ENCODE measurements at regions not wholly inside any gene's neighbourhood (a gene's known extent, or its start where the extent isn't known, plus 50 kb on each side); places are given as distances from the start of the nearest gene placed in this dataset.

DNA sequence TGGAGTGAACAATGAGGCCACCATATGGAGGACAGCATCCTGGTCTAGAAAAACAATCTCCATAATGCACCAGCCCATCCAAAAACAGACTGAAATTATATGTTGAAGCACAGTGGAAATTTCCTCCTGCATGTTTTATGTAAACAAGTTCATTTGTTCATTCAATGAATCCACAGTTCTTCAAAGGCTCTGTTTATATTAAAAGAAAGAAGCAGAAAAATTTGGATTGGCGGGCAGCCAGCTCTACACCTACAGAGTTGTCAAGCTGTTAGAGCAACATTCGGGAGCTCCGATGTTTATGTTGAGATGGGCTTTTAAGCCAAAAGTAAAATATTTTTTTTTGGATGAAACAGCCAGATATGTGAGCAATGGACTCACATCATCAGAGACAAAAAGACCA is 395.3 kb upstream of the SULF2 start:
- WGBS = 39% methylated on average over 3 of the region's 3 CpGs
- Histone ChIP-seq H3K4me3 (no peak overlapping the region), H3K27me3 (no peaks in the 10 kb centered on the region), H3K36me3 (no peaks in the 10 kb centered on the region), H3K9me3 (no peaks in the 10 kb centered on the region), H3K27ac (replicated peaks in 1 of 4) (peak overlapping the region; percentile 17 to 47 (median 38)), H3K4me1 (peaks cover 0 to 17% (median 11%) of the 10 kb centered on the region in 4 donors)
- intact Hi-C loops (cut with DNase I) = loop anchor here (10.0 kb wide), 1 partner anchor 396 kb away; the partner anchor contains the start of gene SULF2
- TF ChIP-seq, protein P1, sequence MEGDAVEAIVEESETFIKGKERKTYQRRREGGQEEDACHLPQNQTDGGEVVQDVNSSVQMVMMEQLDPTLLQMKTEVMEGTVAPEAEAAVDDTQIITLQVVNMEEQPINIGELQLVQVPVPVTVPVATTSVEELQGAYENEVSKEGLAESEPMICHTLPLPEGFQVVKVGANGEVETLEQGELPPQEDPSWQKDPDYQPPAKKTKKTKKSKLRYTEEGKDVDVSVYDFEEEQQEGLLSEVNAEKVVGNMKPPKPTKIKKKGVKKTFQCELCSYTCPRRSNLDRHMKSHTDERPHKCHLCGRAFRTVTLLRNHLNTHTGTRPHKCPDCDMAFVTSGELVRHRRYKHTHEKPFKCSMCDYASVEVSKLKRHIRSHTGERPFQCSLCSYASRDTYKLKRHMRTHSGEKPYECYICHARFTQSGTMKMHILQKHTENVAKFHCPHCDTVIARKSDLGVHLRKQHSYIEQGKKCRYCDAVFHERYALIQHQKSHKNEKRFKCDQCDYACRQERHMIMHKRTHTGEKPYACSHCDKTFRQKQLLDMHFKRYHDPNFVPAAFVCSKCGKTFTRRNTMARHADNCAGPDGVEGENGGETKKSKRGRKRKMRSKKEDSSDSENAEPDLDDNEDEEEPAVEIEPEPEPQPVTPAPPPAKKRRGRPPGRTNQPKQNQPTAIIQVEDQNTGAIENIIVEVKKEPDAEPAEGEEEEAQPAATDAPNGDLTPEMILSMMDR (IDR thresholded peaks at IDR 0.05) = no peak
- no peak for TF ChIP-seq EP300 (IDR thresholded peaks at IDR 0.05)
- no peak for TF ChIP-seq POLR2AphosphoS5 (IDR thresholded peaks at IDR 0.05)
- no peak for TF ChIP-seq POLR2A (IDR thresholded peaks at IDR 0.05; ENCODE audit: low read depth)
- DNase-seq (ENCODE audit: extremely low spot score) = no peak

DNA sequence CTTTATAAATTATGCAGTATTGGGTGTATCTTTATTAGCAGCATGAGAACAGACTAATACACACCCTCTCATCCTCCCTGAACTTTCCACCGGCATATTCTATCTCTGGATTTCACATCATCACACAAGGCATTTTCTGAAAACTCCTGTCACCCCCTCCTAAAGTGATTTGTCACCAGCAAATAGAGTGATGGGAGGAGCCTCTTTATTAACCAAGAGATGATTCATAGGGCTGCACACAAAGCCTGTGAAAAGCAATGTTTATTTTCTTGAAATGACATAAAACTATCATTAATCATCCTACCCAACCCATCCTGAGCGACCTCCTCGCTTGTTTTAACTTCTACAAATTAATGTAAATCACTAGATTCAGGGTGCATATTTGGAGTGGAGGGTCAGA is 394.7 kb upstream of the SULF2 start:
- H3K36me3 ChIP-seq = no peaks in the 10 kb centered on the region
- H3K4me1 ChIP-seq = peaks cover 0 to 17% (median 11%) of the 10 kb centered on the region in 4 donors
- TF ChIP-seq, protein P1 (IDR thresholded peaks at IDR 0.05) = no peak
- no peak for TF ChIP-seq POLR2A (IDR thresholded peaks at IDR 0.05; ENCODE audit: low read depth)
- no peak for TF ChIP-seq EP300 (IDR thresholded peaks at IDR 0.05)
- TF ChIP-seq POLR2AphosphoS5 (IDR thresholded peaks at IDR 0.05) = no peak
- H3K27me3 ChIP-seq = no peaks in the 10 kb centered on the region
- intact Hi-C loops (cut with DNase I) = loop anchor here (10.0 kb wide), 1 partner anchor 395 kb away; the partner anchor contains the start of gene SULF2
- no peaks in the 10 kb centered on the region for H3K9me3 ChIP-seq
- H3K4me3 ChIP-seq = no peak overlapping the region
- WGBS = 33% methylated on average over 3 of the region's 3 CpGs
- peak overlapping the region in 2 of 4 donors; percentile 40 to 47 for H3K27ac ChIP-seq (replicated peaks in 1 of 4)
- DNase-seq (ENCODE audit: extremely low spot score) = no peak

DNA sequence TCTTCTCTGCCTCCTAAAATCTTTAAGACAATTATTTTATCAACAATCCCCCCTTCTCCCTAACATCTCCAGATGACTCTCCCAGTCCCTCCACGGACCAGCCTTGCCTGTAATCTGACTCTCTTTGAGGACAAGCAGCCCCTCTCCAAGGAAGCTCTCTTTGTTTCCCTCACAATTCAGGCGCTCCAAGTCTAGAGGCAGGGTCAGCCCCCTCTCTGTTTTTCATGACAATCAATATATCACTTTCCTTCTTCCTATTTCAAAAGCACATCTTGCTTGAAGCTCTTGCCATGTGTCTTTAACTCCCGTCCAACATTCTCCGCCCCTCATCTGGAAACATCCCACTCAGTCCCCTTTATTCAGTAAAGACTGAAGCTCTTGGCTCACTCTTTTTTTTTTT is 393.4 kb upstream of the SULF2 start:
- Histone ChIP-seq H3K27me3 (no peaks in the 10 kb centered on the region), H3K4me1 (peaks cover 0 to 17% (median 11%) of the 10 kb centered on the region in 4 donors), H3K36me3 (no peaks in the 10 kb centered on the region), H3K27ac (replicated peaks in 1 of 4) (no peak overlapping the region), H3K9me3 (peaks cover 0 to 2% (median 0%) of the 10 kb centered on the region in 4 donors), H3K4me3 (no peak overlapping the region)
- 81% methylated on average over 4 of the region's 4 CpGs for WGBS
- intact Hi-C loops (cut with DNase I) = no loop called here
- DNase-seq (ENCODE audit: extremely low spot score) = no peak
- TF ChIP-seq POLR2A (IDR thresholded peaks at IDR 0.05; ENCODE audit: low read depth) (no peak), POLR2AphosphoS5 (IDR thresholded peaks at IDR 0.05) (no peak), EP300 (IDR thresholded peaks at IDR 0.05) (no peak)

DNA sequence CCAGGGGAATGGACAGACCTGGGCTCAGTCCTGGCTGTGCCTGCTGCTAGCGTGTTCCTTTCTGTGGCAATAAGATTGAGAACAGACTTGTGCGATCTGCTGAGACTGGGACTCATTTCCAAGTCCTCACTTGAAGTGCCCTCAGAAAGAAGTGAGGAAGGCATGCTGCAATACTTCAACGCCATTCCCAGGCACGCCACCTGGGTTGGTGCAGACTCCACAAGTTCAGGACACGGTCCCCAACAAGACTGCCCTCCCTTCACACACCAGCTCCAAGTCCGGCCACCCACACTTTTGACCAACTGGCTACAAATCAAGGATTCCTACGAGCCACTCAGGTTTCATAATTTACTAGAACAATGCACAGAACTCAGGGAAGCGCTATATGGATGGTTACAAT is 391.8 kb upstream of the SULF2 start:
- no peak for DNase-seq (ENCODE audit: extremely low spot score)
- intact Hi-C loops (cut with DNase I) = no loop called here
- WGBS = 85% methylated on average over 8 of the region's 8 CpGs

DNA sequence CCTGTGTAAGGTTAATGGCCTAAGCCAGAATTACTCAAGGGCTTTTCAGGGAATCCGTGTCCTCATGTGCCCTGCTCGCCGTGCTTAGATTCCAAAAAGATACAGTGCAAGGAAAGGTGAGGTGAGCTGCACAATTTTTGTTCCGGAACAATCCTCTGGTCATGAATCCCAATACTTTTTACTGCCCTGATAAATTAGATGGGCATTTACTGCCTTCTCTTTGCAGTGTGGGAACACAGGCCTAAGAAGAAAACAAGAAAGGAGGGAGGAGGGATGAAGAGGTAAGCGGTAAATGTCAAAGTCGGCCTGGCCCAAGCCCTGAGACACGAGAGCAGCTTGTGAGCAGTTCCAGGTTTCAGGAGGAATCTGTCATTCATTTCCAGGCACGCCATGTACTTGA is 390.9 kb upstream of the SULF2 start:
- Histone ChIP-seq H3K27ac (replicated peaks in 1 of 4) (no peak overlapping the region), H3K4me1 (peaks cover 0 to 13% (median 9%) of the 10 kb centered on the region in 4 donors), H3K9me3 (peaks cover 0 to 16% (median 3%) of the 10 kb centered on the region in 4 donors), H3K27me3 (no peaks in the 10 kb centered on the region), H3K4me3 (no peak overlapping the region), H3K36me3 (no peaks in the 10 kb centered on the region)
- DNase-seq (ENCODE audit: extremely low spot score) = no peak
- intact Hi-C loops (cut with DNase I) = no loop called here
- TF ChIP-seq, protein P1 (IDR thresholded peaks at IDR 0.05) = no peak
- no peak for TF ChIP-seq EP300 (IDR thresholded peaks at IDR 0.05)
- TF ChIP-seq POLR2AphosphoS5 (IDR thresholded peaks at IDR 0.05) = no peak
- TF ChIP-seq POLR2A (IDR thresholded peaks at IDR 0.05; ENCODE audit: low read depth) = no peak
- 71% methylated on average over 8 of the region's 8 CpGs for WGBS

More for the DNA sequence above, 391.8 kb upstream of the SULF2 start:
- H3K4me1 ChIP-seq = peaks cover 0 to 17% (median 11%) of the 10 kb centered on the region in 4 donors
- no peaks in the 10 kb centered on the region for H3K27me3 ChIP-seq
- TF ChIP-seq, protein P1 (IDR thresholded peaks at IDR 0.05) = no peak
- TF ChIP-seq EP300 (IDR thresholded peaks at IDR 0.05) (no peak), POLR2AphosphoS5 (IDR thresholded peaks at IDR 0.05) (no peak), POLR2A (IDR thresholded peaks at IDR 0.05; ENCODE audit: low read depth) (no peak)
- no peak overlapping the region for H3K4me3 ChIP-seq
- H3K36me3 ChIP-seq = no peaks in the 10 kb centered on the region
- H3K9me3 ChIP-seq = peaks cover 0 to 16% (median 3%) of the 10 kb centered on the region in 4 donors
- H3K27ac ChIP-seq (replicated peaks in 1 of 4) = no peak overlapping the region
